ENCODE measurements at regions not wholly inside any gene's neighbourhood (a gene's known extent, or its start where the extent isn't known, plus 50 kb on each side); places are given as distances from the start of the nearest gene placed in this dataset.

GRCh38 chr18:8515142-8515865, 93.9 kb upstream of the RAB12 start:
- no peak overlapping the region for H3K4me3 ChIP-seq (ENCODE audit: low read depth in 2 of 2, low read length in 2 of 2)
- no TSS peak for BruUV-seq (replicated peaks)
- POLR2A ChIA-PET, result no interaction called here
- no peaks in the 10 kb centered on the region for H3K36me3 ChIP-seq (ENCODE audit: control insufficient read depth, insufficient read depth, low read length)
- ATAC-seq (no peak), DNase-seq (ENCODE audit: low read depth, low spot score) (no peak)
- CTCF ChIA-PET, result no interaction called here
- no peak for TF ChIP-seq REST (IDR thresholded peaks at IDR 0.05; ENCODE audit: insufficient read depth in 1 of 2, low read depth in 2 of 2, low read length in 1 of 2)
- TF ChIP-seq CTCF (IDR thresholded peaks at IDR 0.05), result no peak
- no peak for TF ChIP-seq SIN3A (IDR thresholded peaks at IDR 0.05; ENCODE audit: borderline replicate concordance, insufficient read depth, low read depth, low read length)
- TF ChIP-seq POLR2AphosphoS5 (IDR thresholded peaks at IDR 0.05; ENCODE audit: low read depth, low read length), result no peak
- no peak for TF ChIP-seq TCF7L2 (IDR thresholded peaks at IDR 0.05; ENCODE audit: low read depth, low read length)
- intact Hi-C loops (cut with micrococcal nuclease; ENCODE audit: unreplicated experiment) (no loop called here), in situ Hi-C loops (cut with HindIII; ENCODE audit: low pct_unique_long_range_greater_than_20kb, low sequenced_read_pairs) (no loop called here)
- no peaks in the 10 kb centered on the region for H3K9me3 ChIP-seq (ENCODE audit: control insufficient read depth, insufficient read depth, low read depth, low read length)
- no peak overlapping the region for H3K27ac ChIP-seq (ENCODE audit: low read length)
- H3K27me3 ChIP-seq (ENCODE audit: control insufficient read depth, insufficient read depth, low read length), result peaks cover 5% of the 10 kb centered on the region; the same call in 1 of the 2 replicates
- H3K4me1 ChIP-seq (ENCODE audit: control insufficient read depth, insufficient read depth, low read length), result no peaks in the 10 kb centered on the region

- Histone ChIP-seq H3K27me3 (ENCODE audit: control insufficient read depth, insufficient read depth, low read length) (peaks cover 3% of the 10 kb centered on the region; the same call in 1 of the 2 replicates), H3K4me1 (ENCODE audit: control insufficient read depth, insufficient read depth, low read length) (no peaks in the 10 kb centered on the region), H3K9me3 (ENCODE audit: control insufficient read depth, insufficient read depth, low read depth, low read length) (no peaks in the 10 kb centered on the region), H3K36me3 (ENCODE audit: control insufficient read depth, insufficient read depth, low read length) (no peaks in the 10 kb centered on the region), H3K27ac (ENCODE audit: low read length) (no peak overlapping the region), H3K4me3 (ENCODE audit: low read depth in 2 of 2, low read length in 2 of 2) (no peak overlapping the region)
- ATAC-seq (no peak), DNase-seq (ENCODE audit: low read depth, low spot score) (no peak)
- intact Hi-C loops (cut with micrococcal nuclease; ENCODE audit: unreplicated experiment), result no loop called here
- in situ Hi-C loops (cut with HindIII; ENCODE audit: low pct_unique_long_range_greater_than_20kb, low sequenced_read_pairs), result no loop called here
- ChIA-PET POLR2A (no interaction called here), CTCF (no interaction called here)
- BruUV-seq (replicated peaks), result no TSS peak
- TF ChIP-seq SIN3A (IDR thresholded peaks at IDR 0.05; ENCODE audit: borderline replicate concordance, insufficient read depth, low read depth, low read length) (no peak), REST (IDR thresholded peaks at IDR 0.05; ENCODE audit: insufficient read depth in 1 of 2, low read depth in 2 of 2, low read length in 1 of 2) (no peak), CTCF (IDR thresholded peaks at IDR 0.05) (no peak), POLR2AphosphoS5 (IDR thresholded peaks at IDR 0.05; ENCODE audit: low read depth, low read length) (no peak), TCF7L2 (IDR thresholded peaks at IDR 0.05; ENCODE audit: low read depth, low read length) (no peak)
Observed at GRCh38 chr18:8516371-8517250, 92.6 kb upstream of the RAB12 start.
